H9 (cell line): ENCODE measurements at regions not wholly inside any gene's neighbourhood (a gene's known extent, or its start where the extent isn't known, plus 50 kb on each side); places are given as distances from the start of the nearest gene placed in this dataset.

ENCODE experiments used
- DNase-seq: peaks from one replicate; pipeline ENCODE4 v3.0.0-alpha.2; 2017
- H2AFZ ChIP-seq: one replicate; pipeline ENCODE4 v1.6.1; 2013; ENCODE audit warnings: mild to moderate bottlenecking, low read length, control low read depth, moderate library complexity
- H2AK5ac ChIP-seq: 2 replicates; pipeline ENCODE4 v1.6.1; 2013; ENCODE audit warnings: low read length, control low read depth, mixed read lengths; ENCODE audit not compliant: insufficient read length
- H2BK120ac ChIP-seq: one replicate; pipeline ENCODE4 v1.6.1; 2013; ENCODE audit warnings: low read depth, mild to moderate bottlenecking, low read length, control low read depth, inconsistent platforms; ENCODE audit not compliant: poor library complexity, severe bottlenecking
- H2BK12ac ChIP-seq: 2 replicates; pipeline ENCODE4 v1.6.1; 2013; ENCODE audit warnings: low read length, control low read depth, mixed read lengths, low read depth; ENCODE audit not compliant: insufficient read length
- H2BK15ac ChIP-seq: 2 replicates; pipeline ENCODE4 v1.6.1; 2013; ENCODE audit warnings: low read depth, low read length, control low read depth
- H2BK20ac ChIP-seq: one replicate; pipeline ENCODE4 v1.6.1; 2013; ENCODE audit warnings: low read depth, mild to moderate bottlenecking, low read length, control low read depth, inconsistent platforms; ENCODE audit not compliant: poor library complexity, severe bottlenecking
- H2BK5ac ChIP-seq: 2 replicates; pipeline ENCODE4 v1.6.1; 2013; ENCODE audit warnings: low read length, control low read depth, mixed read lengths; ENCODE audit not compliant: insufficient read length
- H3K14ac ChIP-seq: 2 replicates; pipeline ENCODE4 v1.6.1; 2013; ENCODE audit warnings: low read length, control low read depth; ENCODE audit not compliant: insufficient read depth
- H3K18ac ChIP-seq: 2 replicates; pipeline ENCODE4 v1.6.1; 2013; ENCODE audit warnings: low read depth, mild to moderate bottlenecking, mixed read lengths, low read length, control low read depth; ENCODE audit not compliant: insufficient read length
- H3K23ac ChIP-seq: 2 replicates; pipeline ENCODE4 v1.6.1; 2013; ENCODE audit warnings: low read length, control low read depth, mixed read lengths, low read depth; ENCODE audit not compliant: insufficient read length
- H3K23me2 ChIP-seq: 2 replicates; pipeline ENCODE4 v1.6.1; 2013; ENCODE audit warnings: low read depth, mild to moderate bottlenecking, mixed read lengths, low read length, control low read depth; ENCODE audit not compliant: insufficient read length, poor library complexity, severe bottlenecking
- H3K27ac ChIP-seq: 2 replicates; pipeline ENCODE4 v1.5.1; 2013; ENCODE audit warnings: low read length, control low read depth, mixed read lengths, low read depth; ENCODE audit not compliant: insufficient read length
- H3K27me3 ChIP-seq: 2 replicates; pipeline ENCODE4 v1.6.1; 2013; ENCODE audit warnings: low read length, control low read depth, inconsistent platforms; ENCODE audit not compliant: insufficient read depth
- H3K4ac ChIP-seq: 2 replicates; pipeline ENCODE4 v1.6.1; 2013; ENCODE audit warnings: low read depth, mild to moderate bottlenecking, control low read depth, inconsistent platforms, low read length, moderate library complexity
- H3K4me1 ChIP-seq: 2 replicates; pipeline ENCODE4 v1.6.1; 2013; ENCODE audit warnings: low read length, control low read depth, inconsistent platforms; ENCODE audit not compliant: insufficient read depth
- H3K4me2 ChIP-seq: 2 replicates; pipeline ENCODE4 v1.6.1; 2013; ENCODE audit warnings: low read length, control low read depth, mixed read lengths; ENCODE audit not compliant: insufficient read length, insufficient read depth
- H3K56ac ChIP-seq: 2 replicates; pipeline ENCODE4 v1.6.1; 2013; ENCODE audit warnings: low read depth, mild to moderate bottlenecking, mixed read lengths, low read length, control low read depth; ENCODE audit not compliant: insufficient read length
- H3K79me1 ChIP-seq: 2 replicates; pipeline ENCODE4 v1.6.1; 2013; ENCODE audit warnings: low read depth, mild to moderate bottlenecking, moderate library complexity, low read length, control low read depth, inconsistent platforms; ENCODE audit not compliant: insufficient read depth, poor library complexity, severe bottlenecking
- H3K79me2 ChIP-seq: 2 replicates; pipeline ENCODE4 v1.6.1; 2013; ENCODE audit warnings: low read length, control low read depth, inconsistent platforms; ENCODE audit not compliant: insufficient read depth
- H3K9ac ChIP-seq: 2 replicates; pipeline ENCODE4 v1.6.1; 2013; ENCODE audit warnings: low read length, control low read depth, mixed read lengths; ENCODE audit not compliant: insufficient read length; ENCODE audit errors: extremely low read depth
- H3K9me3 ChIP-seq: one replicate; pipeline ENCODE4 v1.6.1; 2013; ENCODE audit warnings: low read depth, low read length, inconsistent platforms; ENCODE audit not compliant: control insufficient read depth
- H3T11ph ChIP-seq: one replicate; pipeline ENCODE4 v1.6.1; 2013; ENCODE audit warnings: mild to moderate bottlenecking, low read length, control low read depth, inconsistent platforms
- H4K20me1 ChIP-seq: one replicate; pipeline ENCODE4 v1.6.1; 2013; ENCODE audit not compliant: control insufficient read depth, insufficient read length, insufficient read depth
- H4K5ac ChIP-seq: 2 replicates; pipeline ENCODE4 v1.6.1; 2013; ENCODE audit warnings: low read depth, mild to moderate bottlenecking, mixed read lengths, low read length, control low read depth; ENCODE audit not compliant: insufficient read length
- H4K8ac ChIP-seq: replicated peaks from 2 replicates; pipeline ENCODE4 v1.6.1; 2013; ENCODE audit warnings: low read length, control low read depth, mixed read lengths, low read depth; ENCODE audit not compliant: insufficient read length
- H4K91ac ChIP-seq: 2 replicates; pipeline ENCODE4 v1.6.1; 2013; ENCODE audit warnings: low read depth, mild to moderate bottlenecking, moderate library complexity, mixed read lengths, low read length, control low read depth; ENCODE audit not compliant: insufficient read length
- H3K27ac Mint-ChIP-seq, 3 experiments: 2 replicates in 2 of 3; 3 replicates in 1 of 3; pipeline ENCODE4 v1.8.0; 2020 to 2021; ENCODE audit warnings: mixed read lengths in 3 of 3, mild to moderate bottlenecking in 1 of 3, moderate library complexity in 1 of 3
- H3K27me3 Mint-ChIP-seq: 2 replicates; pipeline ENCODE4 v1.8.0; 2021; ENCODE audit warnings: low read depth, mild to moderate bottlenecking, moderate library complexity, mixed read lengths
- H3K36me3 Mint-ChIP-seq, 3 experiments: 2 replicates in 2 of 3; 3 replicates in 1 of 3; pipeline ENCODE4 v1.8.0; 2020 to 2021; ENCODE audit warnings: low read depth in 3 of 3, mixed read lengths in 3 of 3; ENCODE audit not compliant: insufficient read depth in 1 of 3
- H3K4me1 Mint-ChIP-seq, 2 experiments: 2 replicates each; pipeline ENCODE4 v1.8.0; 2020; ENCODE audit warnings: mixed read lengths in 2 of 2
- H3K4me3 Mint-ChIP-seq, 2 experiments: 2 replicates in 1 of 2; 3 replicates in 1 of 2; pipeline ENCODE4 v1.8.0; 2020 to 2021; ENCODE audit warnings: mild to moderate bottlenecking in 2 of 2, mixed read lengths in 2 of 2, moderate library complexity in 1 of 2
- H3K9me3 Mint-ChIP-seq, 2 experiments: 2 replicates in 1 of 2; 3 replicates in 1 of 2; pipeline ENCODE4 v1.8.0; 2020; ENCODE audit warnings: mild to moderate bottlenecking in 2 of 2, mixed read lengths in 2 of 2, moderate library complexity in 1 of 2
- CTCF ChIP-seq: fragments of 200-600 bp; sonication (generic); conservative IDR thresholded peaks from 3 replicates; pipeline ENCODE4 v1.8.0; 2021; ENCODE audit warnings: antibody characterized with exemption, mild to moderate bottlenecking

GRCh38 chr7:13496976-13497375 is 492.5 kb downstream of the ETV1 start:
- no peak overlapping the region for H2BK12ac ChIP-seq
- H3K4ac ChIP-seq = no peak overlapping the region
- H2BK20ac ChIP-seq = no peak overlapping the region
- peaks cover 0 to under 1% of the 10 kb centered on the region in 2 experiments; a peak in 1 of 5 replicates for H3K9me3 Mint-ChIP-seq
- H3K27me3 Mint-ChIP-seq = no peaks in the 10 kb centered on the region
- no peak overlapping the region for H2AFZ ChIP-seq
- H4K8ac ChIP-seq = no peak overlapping the region
- no peak overlapping the region for H4K91ac ChIP-seq
- H2BK15ac ChIP-seq = no peak overlapping the region
- no peak overlapping the region for H3K56ac ChIP-seq
- H3K4me1 ChIP-seq = no peaks in the 10 kb centered on the region
- H4K5ac ChIP-seq = no peak overlapping the region
- no peak for TF ChIP-seq CTCF
- no peaks in the 10 kb centered on the region for H3K9me3 ChIP-seq
- no peaks in the 10 kb centered on the region for H3K79me2 ChIP-seq
- no peak overlapping the region for H2BK5ac ChIP-seq
- H3K36me3 Mint-ChIP-seq = peaks cover 0 to 1% (median 0%) of the 10 kb centered on the region in 3 experiments; a peak in 3 of 7 replicates
- no peak overlapping the region for H3K14ac ChIP-seq
- no peaks in the 10 kb centered on the region for H3K27me3 ChIP-seq
- H3K23me2 ChIP-seq = no peaks in the 10 kb centered on the region
- no peak overlapping the region for H3K27ac Mint-ChIP-seq
- H4K20me1 ChIP-seq = no peaks in the 10 kb centered on the region
- H3K4me3 Mint-ChIP-seq = no peak overlapping the region
- H3K18ac ChIP-seq = no peak overlapping the region
- H3K27ac ChIP-seq = no peak overlapping the region
- no peak overlapping the region for H3K4me2 ChIP-seq
- no peaks in the 10 kb centered on the region for H3K4me1 Mint-ChIP-seq
- H3K79me1 ChIP-seq = no peaks in the 10 kb centered on the region
- no peak overlapping the region for H3K9ac ChIP-seq
- no peak overlapping the region for H3T11ph ChIP-seq
- no peak overlapping the region for H2AK5ac ChIP-seq
- H3K23ac ChIP-seq = no peak overlapping the region
- no peak for DNase-seq
- H2BK120ac ChIP-seq = no peak overlapping the region
